Uterus (tissue), 3 donors: ENCODE measurements at regions not wholly inside any gene's neighbourhood (a gene's known extent, or its start where the extent isn't known, plus 50 kb on each side); places are given as distances from the start of the nearest gene placed in this dataset.

Experiments
- DNase-seq, 2 donors: peaks; one replicate each; pipeline ENCODE4 v3.0.0-alpha.2; 2019 to 2020
- H3K27ac ChIP-seq, 2 donors: fragments of 200-600 bp; sonication (generic); 1 replicate in 1 of 2; 2 replicates in 1 of 2; pipeline ENCODE4 v1.5.1; 2016 to 2018
- H3K27me3 ChIP-seq, 2 donors: fragments of 200-600 bp; sonication (generic); one replicate each; pipeline ENCODE4 v1.5.1; 2018 to 2019; ENCODE audit warnings: control low read depth in 1 of 2
- H3K36me3 ChIP-seq, 2 donors: fragments of 200-600 bp; sonication (generic); one replicate each; pipeline ENCODE4 v1.5.1; 2019; ENCODE audit warnings: control low read depth in 1 of 2
- H3K4me1 ChIP-seq, 2 donors: fragments of 200-600 bp; sonication (generic); one replicate each; pipeline ENCODE4 v1.5.1; 2018 to 2019; ENCODE audit warnings: control low read depth in 1 of 2
- H3K4me3 ChIP-seq, 2 donors: fragments of 200-600 bp; sonication (generic); 1 replicate in 1 of 2; 2 replicates in 1 of 2; pipeline ENCODE4 v1.5.1; 2018 to 2019; ENCODE audit warnings: mild to moderate bottlenecking in 1 of 2
- H3K9me3 ChIP-seq, 2 donors: fragments of 200-600 bp; sonication (generic); one replicate each; pipeline ENCODE4 v1.5.1; 2019; ENCODE audit warnings: control low read depth in 1 of 2
- POLR2A ChIP-seq, 2 donors: fragments of 450-650 bp; IDR thresholded peaks; one replicate each; pipeline ENCODE4 v1.6.1; 2016; ENCODE audit warnings: antibody characterized with exemption in 2 of 2, mild to moderate bottlenecking in 1 of 2, moderate library complexity in 1 of 2
- intact Hi-C: fragments of 100-400 bp; cut with DNase I; formaldehyde crosslinking; loops from one replicate; pipeline ENCODE4 v1.15.1; 2023; ENCODE audit warnings: low total_unique reads
- TF ChIP-seq, protein P1 (sequence below), 4 experiments: fragments of 200-600 bp in 2 of 4; fragments of 450-650 bp in 2 of 4; sonication (generic) in 2 of 4; IDR thresholded peaks; one replicate each; pipeline ENCODE4 v1.5.1; 2016 to 2019; ENCODE audit warnings: antibody characterized with exemption in 4 of 4, mild to moderate bottlenecking in 2 of 4, moderate library complexity in 1 of 4
- donor health status: DM: yes; HTN: yes; CAD: no.

DNA sequence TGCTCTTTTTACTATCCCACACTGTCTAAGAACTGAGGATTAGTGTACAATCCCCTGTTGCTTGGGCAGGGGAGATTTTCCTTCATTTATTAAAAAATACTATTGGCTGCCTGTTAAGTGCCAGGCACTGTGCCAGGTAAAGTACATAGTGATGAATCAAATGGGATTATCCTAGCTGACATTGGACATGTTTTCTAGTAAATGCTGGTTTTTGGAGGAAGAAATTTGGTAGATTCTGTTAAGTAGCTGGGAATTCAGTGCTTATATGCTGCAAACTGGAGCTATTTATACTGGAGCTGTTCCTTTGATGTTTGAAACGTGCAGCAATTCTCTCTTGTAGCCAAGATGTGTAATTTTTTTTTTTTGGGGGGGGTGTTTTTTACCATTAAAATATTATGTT lies 299.6 kb downstream of the EMP1 start:
- H3K27me3 ChIP-seq, result no peaks in the 10 kb centered on the region
- TF ChIP-seq POLR2A (IDR thresholded peaks at IDR 0.05), result no peak
- TF ChIP-seq, protein P1, sequence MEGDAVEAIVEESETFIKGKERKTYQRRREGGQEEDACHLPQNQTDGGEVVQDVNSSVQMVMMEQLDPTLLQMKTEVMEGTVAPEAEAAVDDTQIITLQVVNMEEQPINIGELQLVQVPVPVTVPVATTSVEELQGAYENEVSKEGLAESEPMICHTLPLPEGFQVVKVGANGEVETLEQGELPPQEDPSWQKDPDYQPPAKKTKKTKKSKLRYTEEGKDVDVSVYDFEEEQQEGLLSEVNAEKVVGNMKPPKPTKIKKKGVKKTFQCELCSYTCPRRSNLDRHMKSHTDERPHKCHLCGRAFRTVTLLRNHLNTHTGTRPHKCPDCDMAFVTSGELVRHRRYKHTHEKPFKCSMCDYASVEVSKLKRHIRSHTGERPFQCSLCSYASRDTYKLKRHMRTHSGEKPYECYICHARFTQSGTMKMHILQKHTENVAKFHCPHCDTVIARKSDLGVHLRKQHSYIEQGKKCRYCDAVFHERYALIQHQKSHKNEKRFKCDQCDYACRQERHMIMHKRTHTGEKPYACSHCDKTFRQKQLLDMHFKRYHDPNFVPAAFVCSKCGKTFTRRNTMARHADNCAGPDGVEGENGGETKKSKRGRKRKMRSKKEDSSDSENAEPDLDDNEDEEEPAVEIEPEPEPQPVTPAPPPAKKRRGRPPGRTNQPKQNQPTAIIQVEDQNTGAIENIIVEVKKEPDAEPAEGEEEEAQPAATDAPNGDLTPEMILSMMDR (IDR thresholded peaks at IDR 0.05), result no peak
- intact Hi-C loops, result no loop called here
- DNase-seq, result no peak
- no peak overlapping the region for H3K4me3 ChIP-seq
- no peaks in the 10 kb centered on the region for H3K9me3 ChIP-seq
- H3K27ac ChIP-seq, result no peak overlapping the region
- H3K4me1 ChIP-seq, result no peaks in the 10 kb centered on the region
- H3K36me3 ChIP-seq, result no peaks in the 10 kb centered on the region

DNA sequence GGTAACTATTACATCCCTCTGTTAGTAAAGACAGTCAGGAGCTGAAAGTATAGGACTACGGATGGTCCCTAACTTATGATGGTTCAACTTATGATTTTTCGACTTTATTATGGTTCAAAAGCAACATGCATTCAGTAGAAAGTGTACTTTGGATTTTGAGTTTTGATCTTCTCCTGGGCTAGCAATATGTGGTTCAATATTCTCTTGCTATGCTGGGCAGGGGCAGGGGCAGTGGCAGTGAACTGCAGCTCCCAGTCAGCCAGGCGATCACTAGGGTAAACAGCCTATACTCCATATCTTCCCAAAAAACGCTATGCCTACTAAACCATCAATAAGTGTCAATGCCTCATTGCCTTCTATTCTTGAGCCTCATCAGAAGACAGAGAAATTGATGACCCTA lies 292.7 kb downstream of the EMP1 start:
- DNase-seq, result no peak
- H3K9me3 ChIP-seq, result no peaks in the 10 kb centered on the region
- intact Hi-C loops, result no loop called here
- no peaks in the 10 kb centered on the region for H3K27me3 ChIP-seq
- no peak overlapping the region for H3K27ac ChIP-seq
- no peak overlapping the region for H3K4me3 ChIP-seq
- H3K4me1 ChIP-seq, result no peaks in the 10 kb centered on the region
- TF ChIP-seq, protein P1 (IDR thresholded peaks at IDR 0.05), result no peak
- TF ChIP-seq POLR2A (IDR thresholded peaks at IDR 0.05), result no peak
- no peaks in the 10 kb centered on the region for H3K36me3 ChIP-seq

DNA sequence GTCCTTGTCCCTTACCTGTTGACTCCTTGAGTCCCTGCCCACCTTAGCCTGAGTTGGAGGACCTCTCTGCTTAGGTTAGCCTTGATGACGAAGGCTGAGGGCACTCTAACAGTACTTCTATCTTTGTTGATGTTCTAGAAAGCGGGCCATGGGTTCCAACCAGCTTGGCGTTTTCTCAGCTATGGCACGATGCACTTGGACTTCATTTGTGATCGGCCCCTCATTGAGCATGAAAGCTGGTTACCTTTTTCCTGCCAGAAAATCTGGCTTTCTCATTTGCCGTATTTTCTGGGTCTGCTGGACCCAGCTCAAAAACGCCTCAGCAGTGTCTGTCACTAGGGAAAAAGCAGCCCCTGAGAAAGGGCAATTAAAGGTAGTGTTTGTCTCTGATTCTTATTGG lies 290.8 kb downstream of the EMP1 start:
- Histone ChIP-seq H3K9me3 (no peaks in the 10 kb centered on the region), H3K36me3 (no peaks in the 10 kb centered on the region), H3K27me3 (no peaks in the 10 kb centered on the region), H3K27ac (no peak overlapping the region), H3K4me3 (no peak overlapping the region), H3K4me1 (no peaks in the 10 kb centered on the region)
- DNase-seq, result no peak
- intact Hi-C loops, result no loop called here
- TF ChIP-seq, protein P1 (IDR thresholded peaks at IDR 0.05), result no peak
- TF ChIP-seq POLR2A (IDR thresholded peaks at IDR 0.05), result no peak

DNA sequence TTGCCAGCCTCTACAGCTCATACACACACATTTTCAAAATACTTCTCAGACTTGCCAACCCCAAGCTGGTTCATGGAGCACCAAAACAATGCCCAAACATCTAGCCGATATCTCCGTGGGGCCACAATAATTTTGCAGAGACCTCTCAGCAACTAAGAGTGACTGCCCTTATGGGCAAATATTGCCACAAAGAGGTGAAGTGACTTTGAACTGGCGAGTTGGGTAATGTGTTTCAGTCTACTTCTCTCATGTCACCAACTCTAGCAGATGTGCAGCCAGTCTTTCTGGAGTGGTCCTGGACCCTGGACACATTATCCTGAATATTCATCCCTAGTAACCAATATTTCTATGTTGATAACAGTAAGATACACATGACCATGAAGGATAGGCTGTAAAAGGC lies 290.3 kb downstream of the EMP1 start:
- no peak for DNase-seq
- no peak overlapping the region for H3K4me3 ChIP-seq
- intact Hi-C loops, result no loop called here
- no peaks in the 10 kb centered on the region for H3K4me1 ChIP-seq
- H3K36me3 ChIP-seq, result no peaks in the 10 kb centered on the region
- no peaks in the 10 kb centered on the region for H3K27me3 ChIP-seq
- no peak overlapping the region for H3K27ac ChIP-seq
- no peaks in the 10 kb centered on the region for H3K9me3 ChIP-seq
- no peak for TF ChIP-seq POLR2A (IDR thresholded peaks at IDR 0.05)
- TF ChIP-seq, protein P1 (IDR thresholded peaks at IDR 0.05), result no peak

DNA sequence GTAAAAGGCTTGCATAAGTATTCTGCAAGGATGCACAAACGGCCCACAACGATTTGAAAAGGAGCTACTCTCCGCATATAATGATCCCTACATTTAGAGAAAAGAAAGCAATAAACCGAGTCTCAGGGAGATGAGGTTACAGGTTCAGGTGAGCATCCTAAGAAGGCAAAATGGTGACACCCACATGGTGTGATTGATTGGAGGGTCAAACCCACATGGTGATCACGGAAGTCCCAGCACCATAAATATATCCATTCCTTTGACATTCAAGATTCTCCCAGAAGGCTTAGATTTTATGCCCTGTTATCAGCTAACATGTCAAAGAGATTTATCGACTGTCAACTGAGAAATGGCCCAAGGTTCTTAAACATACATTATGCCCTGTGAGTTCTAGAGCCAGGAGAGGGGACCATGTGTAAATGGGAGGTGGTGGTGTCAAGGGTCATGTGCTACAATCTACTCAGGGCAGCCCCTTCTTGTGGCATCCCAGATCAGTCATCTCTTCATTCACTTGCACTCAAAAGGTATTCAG lies 282.2 kb downstream of the EMP1 start:
- H3K9me3 ChIP-seq, result no peaks in the 10 kb centered on the region
- H3K4me1 ChIP-seq, result no peaks in the 10 kb centered on the region
- TF ChIP-seq POLR2A (IDR thresholded peaks at IDR 0.05), result no peak
- TF ChIP-seq, protein P1 (IDR thresholded peaks at IDR 0.05), result no peak
- H3K27ac ChIP-seq, result no peak overlapping the region
- no peak overlapping the region for H3K4me3 ChIP-seq
- DNase-seq, result no peak
- H3K36me3 ChIP-seq, result no peaks in the 10 kb centered on the region
- intact Hi-C loops, result no loop called here
- no peaks in the 10 kb centered on the region for H3K27me3 ChIP-seq
